GM23248 (cell line): ENCODE measurements at regions not wholly inside any gene's neighbourhood (a gene's known extent, or its start where the extent isn't known, plus 50 kb on each side); places are given as distances from the start of the nearest gene placed in this dataset.

Experiments
- EZH2 ChIP-seq: fragments of 200-600 bp; sonication (generic); IDR thresholded peaks from 2 replicates; pipeline ENCODE4 v1.6.1; 2018; ENCODE audit warnings: antibody characterized with exemption, mild to moderate bottlenecking; ENCODE audit not compliant: insufficient read depth, poor library complexity, severe bottlenecking
- EZH2phosphoT487 ChIP-seq: fragments of 200-600 bp; sonication (generic); IDR thresholded peaks from 2 replicates; pipeline ENCODE4 v1.6.1; 2018; ENCODE audit warnings: antibody characterized with exemption, moderate library complexity, mild to moderate bottlenecking, low read depth; ENCODE audit not compliant: insufficient read depth

GRCh38 chr7:25558605-25559004 is 330.3 kb upstream of the NPVF start:
- TF ChIP-seq EZH2 (no peak), EZH2phosphoT487 (no peak)
